ENCODE measurements at regions not wholly inside any gene's neighbourhood (a gene's known extent, or its start where the extent isn't known, plus 50 kb on each side); places are given as distances from the start of the nearest gene placed in this dataset.
A peak's percentile ranks its signal among the peaks of the same experiment; 100 is the strongest.

- H3K36me3 ChIP-seq = no peaks in the 10 kb centered on the region
- no peaks in the 10 kb centered on the region for H3K9me3 ChIP-seq (replicated peaks)
- no peak overlapping the region; the same call in 1 of the 2 replicates for H3K4me3 ChIP-seq
- DNase-seq (ENCODE audit: low read depth in 1 of 2, low spot score in 2 of 2) = peak in 1 of 2 experiments; percentile 67
- peak overlapping the region; percentile 73 for H3K27ac ChIP-seq
- no peaks in the 10 kb centered on the region for H3K27me3 ChIP-seq (replicated peaks)
- peaks cover 18% of the 10 kb centered on the region for H3K4me1 ChIP-seq (replicated peaks)
Measured at GRCh38 chr4:173794662-173795061, 264.6 kb upstream of the HAND2 start.

DNA sequence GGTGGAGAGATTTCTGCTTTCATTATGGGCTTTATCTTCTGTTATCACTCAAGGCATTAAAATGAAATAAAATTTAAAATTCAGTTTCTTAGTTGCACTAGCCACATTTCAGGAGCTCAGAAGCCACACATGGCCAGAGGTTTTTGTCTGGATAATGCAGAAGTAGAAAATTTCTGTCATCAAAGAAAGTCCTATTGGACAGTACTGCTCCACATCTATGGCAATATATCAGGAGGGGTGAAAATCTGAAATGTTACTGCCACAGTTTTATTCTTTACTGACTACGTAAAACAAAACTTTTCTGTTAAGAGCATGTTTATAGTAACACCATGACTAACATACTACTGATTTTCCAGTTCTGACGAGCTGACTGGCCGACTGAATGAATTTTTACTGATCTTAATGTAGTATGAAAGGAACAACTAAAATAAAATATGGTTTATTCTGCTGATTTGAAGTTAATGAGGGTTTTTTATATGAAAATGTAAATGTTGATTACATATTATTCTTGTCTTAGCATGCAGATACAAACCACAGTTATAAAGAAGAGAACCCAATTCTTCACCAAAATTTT lies 264.0 kb upstream of the HAND2 start:
- no peaks in the 10 kb centered on the region for H3K9me3 ChIP-seq (replicated peaks)
- H3K4me3 ChIP-seq = peak overlapping the region; percentile 3; the same call in 1 of the 2 replicates
- H3K27ac ChIP-seq = peak overlapping the region; percentile 73
- DNase-seq (ENCODE audit: low read depth in 1 of 2, low spot score in 2 of 2) = peak in 1 of 2 experiments; percentile 57
- H3K36me3 ChIP-seq = no peaks in the 10 kb centered on the region
- H3K27me3 ChIP-seq (replicated peaks) = no peaks in the 10 kb centered on the region
- H3K4me1 ChIP-seq (replicated peaks) = peaks cover 18% of the 10 kb centered on the region

DNA sequence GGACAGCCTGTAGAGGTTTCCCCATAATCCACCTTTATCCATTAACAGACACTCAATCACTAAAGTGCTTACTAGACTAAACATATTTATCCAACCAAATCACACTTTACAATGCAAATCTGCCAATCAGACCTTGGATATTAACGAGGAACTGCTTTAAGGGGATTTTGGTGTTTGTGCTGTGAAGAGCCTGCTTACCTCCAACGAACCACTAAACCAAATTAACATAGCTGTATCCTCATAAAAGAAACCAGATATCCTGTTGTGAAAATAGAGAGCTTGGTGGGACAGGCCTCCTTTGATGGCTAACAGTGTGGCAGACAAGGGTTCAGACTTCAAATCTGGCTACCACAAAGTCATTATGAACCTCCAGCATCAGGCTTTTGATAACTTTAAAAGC lies 252.6 kb upstream of the HAND2 start:
- no peak overlapping the region for H3K4me3 ChIP-seq
- H3K27me3 ChIP-seq (replicated peaks) = no peaks in the 10 kb centered on the region
- H3K9me3 ChIP-seq (replicated peaks) = no peaks in the 10 kb centered on the region
- H3K27ac ChIP-seq = no peak overlapping the region
- H3K4me1 ChIP-seq (replicated peaks) = no peaks in the 10 kb centered on the region
- no peak for DNase-seq (ENCODE audit: low read depth in 1 of 2, low spot score in 2 of 2)
- no peaks in the 10 kb centered on the region for H3K36me3 ChIP-seq

- H3K27me3 ChIP-seq (replicated peaks) = no peaks in the 10 kb centered on the region
- no peak overlapping the region for H3K4me3 ChIP-seq
- 0 out of 2 replicates have a peak, but pooled peaks cover 4% of the 10 kb centered on the region for H3K9me3 ChIP-seq (replicated peaks)
- H3K36me3 ChIP-seq = no peaks in the 10 kb centered on the region
- no peak overlapping the region for H3K27ac ChIP-seq
- no peak for DNase-seq (ENCODE audit: low read depth in 1 of 2, low spot score in 2 of 2)
- H3K4me1 ChIP-seq (replicated peaks) = no peaks in the 10 kb centered on the region
Measured at GRCh38 chr4:173777921-173778320, 247.9 kb upstream of the HAND2 start.

DNA sequence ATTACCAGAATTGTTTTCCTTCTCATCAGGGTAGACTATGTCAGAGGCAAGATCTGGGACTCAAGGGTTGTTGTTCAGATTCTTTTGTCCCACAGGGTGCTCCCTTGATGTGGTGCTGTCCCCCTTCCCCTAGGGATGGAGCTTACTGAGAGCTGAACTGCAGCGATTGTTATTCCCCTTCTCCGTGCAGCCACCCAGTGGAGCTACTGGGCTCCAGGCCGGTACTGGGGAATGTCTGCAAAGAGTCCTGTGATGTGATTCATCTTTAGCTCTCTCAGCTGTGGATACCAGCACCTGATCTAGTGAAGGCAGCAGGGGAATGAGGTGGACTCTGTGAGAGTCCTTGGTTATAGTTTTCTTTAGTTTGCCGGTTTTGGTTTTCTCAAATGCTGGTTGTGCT lies 247.4 kb upstream of the HAND2 start:
- H3K9me3 ChIP-seq (replicated peaks) = 0 out of 2 replicates have a peak, but pooled peaks cover 4% of the 10 kb centered on the region
- no peaks in the 10 kb centered on the region for H3K4me1 ChIP-seq (replicated peaks)
- H3K27me3 ChIP-seq (replicated peaks) = no peaks in the 10 kb centered on the region
- H3K36me3 ChIP-seq = no peaks in the 10 kb centered on the region
- no peak overlapping the region for H3K27ac ChIP-seq
- H3K4me3 ChIP-seq = no peak overlapping the region
- no peak for DNase-seq (ENCODE audit: low read depth in 1 of 2, low spot score in 2 of 2)

- Histone ChIP-seq H3K4me1 (replicated peaks) (peaks cover 5% of the 10 kb centered on the region; the same call in 1 of the 2 replicates), H3K4me3 (no peak overlapping the region), H3K27me3 (replicated peaks) (no peaks in the 10 kb centered on the region), H3K9me3 (replicated peaks) (no peaks in the 10 kb centered on the region), H3K36me3 (no peaks in the 10 kb centered on the region), H3K27ac (no peak overlapping the region)
- peak in 1 of 2 experiments; percentile 10 for DNase-seq (ENCODE audit: low read depth in 1 of 2, low spot score in 2 of 2)
Measured at GRCh38 chr4:173769568-173769967, 239.5 kb upstream of the HAND2 start.

- Histone ChIP-seq H3K9me3 (replicated peaks) (no peaks in the 10 kb centered on the region), H3K27me3 (replicated peaks) (no peaks in the 10 kb centered on the region), H3K27ac (no peak overlapping the region), H3K4me3 (no peak overlapping the region), H3K4me1 (replicated peaks) (peaks cover 14% of the 10 kb centered on the region), H3K36me3 (no peaks in the 10 kb centered on the region)
- no peak for DNase-seq (ENCODE audit: low read depth in 1 of 2, low spot score in 2 of 2)
Measured at GRCh38 chr4:173767650-173768049, 237.6 kb upstream of the HAND2 start.

DNA sequence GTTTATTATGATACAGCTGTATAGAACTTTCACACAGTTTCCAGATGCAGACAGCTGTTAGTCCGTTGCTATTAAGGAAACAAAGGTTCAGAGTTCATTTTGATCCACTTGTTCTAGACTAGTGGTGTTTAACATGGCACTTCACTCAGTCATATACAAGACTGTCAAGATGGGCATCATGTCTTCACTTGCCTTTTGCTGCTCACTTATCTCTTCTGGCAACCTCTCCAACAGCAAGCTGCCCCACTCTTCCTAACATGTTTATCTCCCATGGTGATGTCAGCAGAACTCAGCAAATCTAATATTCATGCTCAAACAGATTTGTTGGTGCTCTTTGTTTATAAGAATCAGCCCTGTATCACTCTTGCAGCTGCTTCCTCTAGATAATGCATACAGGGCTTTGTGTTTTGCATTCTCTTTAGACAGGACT lies 236.2 kb upstream of the HAND2 start:
- no peak for DNase-seq (ENCODE audit: low read depth in 1 of 2, low spot score in 2 of 2)
- H3K27me3 ChIP-seq (replicated peaks) = no peaks in the 10 kb centered on the region
- H3K9me3 ChIP-seq (replicated peaks) = no peaks in the 10 kb centered on the region
- no peak overlapping the region for H3K4me3 ChIP-seq
- H3K27ac ChIP-seq = no peak overlapping the region
- H3K36me3 ChIP-seq = no peaks in the 10 kb centered on the region
- peaks cover 14% of the 10 kb centered on the region for H3K4me1 ChIP-seq (replicated peaks)

GRCh38 chr4:173765751-173766150 lies 235.7 kb upstream of the HAND2 start:
- Histone ChIP-seq H3K4me3 (no peak overlapping the region), H3K27ac (no peak overlapping the region), H3K9me3 (replicated peaks) (no peaks in the 10 kb centered on the region), H3K4me1 (replicated peaks) (peaks cover 14% of the 10 kb centered on the region), H3K36me3 (no peaks in the 10 kb centered on the region), H3K27me3 (replicated peaks) (no peaks in the 10 kb centered on the region)
- no peak for DNase-seq (ENCODE audit: low read depth in 1 of 2, low spot score in 2 of 2)

GRCh38 chr4:173763389-173763788 lies 233.4 kb upstream of the HAND2 start:
- Histone ChIP-seq H3K9me3 (replicated peaks) (no peaks in the 10 kb centered on the region), H3K4me1 (replicated peaks) (peaks cover 9% of the 10 kb centered on the region; the same call in 1 of the 2 replicates), H3K4me3 (no peak overlapping the region), H3K36me3 (no peaks in the 10 kb centered on the region), H3K27ac (no peak overlapping the region), H3K27me3 (replicated peaks) (no peaks in the 10 kb centered on the region)
- DNase-seq (ENCODE audit: low read depth in 1 of 2, low spot score in 2 of 2) = peak in 1 of 2 experiments; percentile 29

DNA sequence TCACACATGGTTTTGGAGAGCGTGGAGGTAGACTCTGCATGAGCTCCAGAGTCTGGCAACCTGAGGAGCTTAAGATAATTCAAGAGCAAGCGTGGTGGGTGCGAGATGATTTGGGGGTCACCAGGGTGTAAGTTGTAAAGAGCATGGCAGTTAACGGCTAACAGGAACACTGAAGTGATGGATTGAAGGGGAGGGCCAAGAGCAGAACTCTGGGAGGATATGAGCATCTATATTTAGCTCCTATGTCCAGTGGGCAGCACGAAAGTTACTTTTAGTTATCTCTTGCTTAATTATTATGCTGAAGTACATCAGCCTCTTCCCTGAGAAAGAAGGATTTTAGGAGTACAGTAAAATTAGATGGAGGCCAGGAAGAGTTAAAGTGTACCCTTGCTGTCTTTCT lies 231.9 kb upstream of the HAND2 start:
- H3K4me1 ChIP-seq (replicated peaks) = peaks cover 9% of the 10 kb centered on the region; the same call in 1 of the 2 replicates
- DNase-seq (ENCODE audit: low read depth in 1 of 2, low spot score in 2 of 2) = no peak
- no peaks in the 10 kb centered on the region for H3K27me3 ChIP-seq (replicated peaks)
- no peak overlapping the region for H3K4me3 ChIP-seq
- no peak overlapping the region for H3K27ac ChIP-seq
- no peaks in the 10 kb centered on the region for H3K9me3 ChIP-seq (replicated peaks)
- H3K36me3 ChIP-seq = no peaks in the 10 kb centered on the region

DNA sequence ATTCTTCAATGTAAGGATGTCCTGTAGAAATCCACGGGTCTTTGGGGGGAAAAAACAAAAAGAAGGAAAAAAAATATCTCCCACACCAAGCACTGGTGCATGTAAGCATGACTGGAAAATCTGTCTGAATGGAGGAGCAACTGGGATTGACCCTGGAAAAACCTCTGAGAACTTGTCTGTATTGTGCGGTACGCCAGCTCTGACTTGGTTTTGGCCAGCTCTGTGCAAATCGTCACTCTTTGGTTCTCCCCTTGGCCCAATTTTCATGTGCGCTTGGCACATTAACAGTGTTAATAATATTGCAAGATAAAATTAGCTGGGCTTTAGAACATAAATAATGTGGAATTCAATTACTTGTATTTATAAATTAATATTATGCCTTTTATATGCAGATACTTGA lies 231.2 kb upstream of the HAND2 start:
- H3K27ac ChIP-seq = no peak overlapping the region
- no peak for DNase-seq (ENCODE audit: low read depth in 1 of 2, low spot score in 2 of 2)

DNA sequence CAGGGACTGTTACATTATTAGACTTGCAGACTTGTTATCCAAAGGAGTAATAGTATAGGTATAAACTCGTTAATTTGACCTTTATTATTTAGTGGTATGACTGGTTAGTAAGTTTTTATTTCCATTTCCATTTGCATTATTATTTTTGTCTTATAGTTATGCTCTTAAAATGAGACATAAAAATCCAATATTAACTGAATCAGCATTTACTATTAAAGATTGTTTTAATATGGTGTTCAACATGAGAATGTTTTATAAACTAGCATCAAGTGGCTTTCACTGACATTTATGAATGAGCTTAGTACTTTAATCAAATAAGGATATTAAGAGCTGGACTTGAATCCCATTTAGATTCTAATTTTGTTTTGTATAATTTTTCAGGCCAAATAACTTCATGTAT lies 228.1 kb upstream of the HAND2 start:
- Histone ChIP-seq H3K4me3 (no peak overlapping the region), H3K36me3 (no peaks in the 10 kb centered on the region), H3K27me3 (replicated peaks) (no peaks in the 10 kb centered on the region), H3K9me3 (replicated peaks) (no peaks in the 10 kb centered on the region), H3K27ac (no peak overlapping the region), H3K4me1 (replicated peaks) (no peaks in the 10 kb centered on the region)
- no peak for DNase-seq (ENCODE audit: low read depth in 1 of 2, low spot score in 2 of 2)

More for the DNA sequence above, 231.2 kb upstream of the HAND2 start:
- no peaks in the 10 kb centered on the region for H3K36me3 ChIP-seq
- no peaks in the 10 kb centered on the region for H3K27me3 ChIP-seq (replicated peaks)
- no peak overlapping the region for H3K4me3 ChIP-seq
- no peaks in the 10 kb centered on the region for H3K9me3 ChIP-seq (replicated peaks)
- H3K4me1 ChIP-seq (replicated peaks) = peaks cover 9% of the 10 kb centered on the region; the same call in 1 of the 2 replicates

- H3K4me1 ChIP-seq (replicated peaks) = no peaks in the 10 kb centered on the region
- no peaks in the 10 kb centered on the region for H3K36me3 ChIP-seq
- DNase-seq (ENCODE audit: low read depth in 1 of 2, low spot score in 2 of 2) = no peak
- no peaks in the 10 kb centered on the region for H3K9me3 ChIP-seq (replicated peaks)
- no peak overlapping the region for H3K4me3 ChIP-seq
- H3K27me3 ChIP-seq (replicated peaks) = no peaks in the 10 kb centered on the region
- H3K27ac ChIP-seq = no peak overlapping the region
Measured at GRCh38 chr4:173753408-173753807, 223.4 kb upstream of the HAND2 start.
